ENCODE measurements at regions not wholly inside any gene's neighbourhood (a gene's known extent, or its start where the extent isn't known, plus 50 kb on each side); places are given as distances from the start of the nearest gene placed in this dataset.

GRCh38 chr3:95437409-95437808, 1374.5 kb downstream of the NSUN3 start:
- Histone ChIP-seq H3K9ac (ENCODE audit: low read length) (no peak overlapping the region), H3K4me2 (ENCODE audit: low read length) (no peak overlapping the region), H3K4me1 (ENCODE audit: control insufficient read depth in 1 of 2, insufficient read depth in 2 of 2, low read length in 2 of 2) (no peaks in the 10 kb centered on the region), H3K4me3 (replicated peaks in 1 of 2; ENCODE audit: low read depth in 1 of 2, low read length in 2 of 2) (no peak overlapping the region), H3K36me3 (ENCODE audit: control insufficient read depth in 1 of 2, insufficient read depth in 2 of 2, low read length in 2 of 2) (no peaks in the 10 kb centered on the region), H2AFZ (ENCODE audit: low read depth, low read length, poor library complexity, severe bottlenecking) (no peak overlapping the region), H4K20me1 (ENCODE audit: insufficient read depth) (no peaks in the 10 kb centered on the region), H3K27me3 (ENCODE audit: insufficient read depth, low read length) (no peaks in the 10 kb centered on the region), H3K9me3 (ENCODE audit: control insufficient read depth in 1 of 2, insufficient read depth in 1 of 2, low read depth in 1 of 2, low read length in 2 of 2) (peaks cover 11 to 13% of the 10 kb centered on the region in 2 experiments; a peak in 3 of 4 replicates), H3K79me2 (ENCODE audit: insufficient read depth, low read length) (no peaks in the 10 kb centered on the region), H3K27ac (ENCODE audit: low read depth, low read length) (no peak overlapping the region), H3K9me2 (ENCODE audit: insufficient read depth) (no peaks in the 10 kb centered on the region)
- POLR2A ChIA-PET = no interaction called here
- BruUV-seq (replicated peaks) = no TSS peak
- CTCF ChIA-PET = no interaction called here
- RAD21 ChIA-PET (ENCODE audit: low non-redundant PET in 1 of 2, low total read pairs in 2 of 2, uncharacterized antibody in 2 of 2, unreplicated experiment in 2 of 2) = no interaction called here
- intact Hi-C loops (cut with micrococcal nuclease) = no loop called here
- no peak for ATAC-seq
- DNase-seq (ENCODE audit: low read depth, low spot score) = no peak
- TF ChIP-seq RAD21 (IDR thresholded peaks at IDR 0.05; ENCODE audit: low read depth) = no peak

GRCh38 chr3:95438274-95438673, 1375.4 kb downstream of the NSUN3 start:
- Histone ChIP-seq H3K4me1 (ENCODE audit: control insufficient read depth in 1 of 2, insufficient read depth in 2 of 2, low read length in 2 of 2) (no peaks in the 10 kb centered on the region), H3K4me2 (ENCODE audit: low read length) (no peak overlapping the region), H3K9ac (ENCODE audit: low read length) (no peak overlapping the region), H3K27me3 (ENCODE audit: insufficient read depth, low read length) (no peaks in the 10 kb centered on the region), H3K36me3 (ENCODE audit: control insufficient read depth in 1 of 2, insufficient read depth in 2 of 2, low read length in 2 of 2) (no peaks in the 10 kb centered on the region), H3K9me3 (ENCODE audit: control insufficient read depth in 1 of 2, insufficient read depth in 1 of 2, low read depth in 1 of 2, low read length in 2 of 2) (peaks cover 10 to 11% of the 10 kb centered on the region in 2 experiments; a peak in 3 of 4 replicates), H3K9me2 (ENCODE audit: insufficient read depth) (no peaks in the 10 kb centered on the region), H4K20me1 (ENCODE audit: insufficient read depth) (no peaks in the 10 kb centered on the region), H3K27ac (ENCODE audit: low read depth, low read length) (no peak overlapping the region), H2AFZ (ENCODE audit: low read depth, low read length, poor library complexity, severe bottlenecking) (no peak overlapping the region), H3K4me3 (replicated peaks in 1 of 2; ENCODE audit: low read depth in 1 of 2, low read length in 2 of 2) (no peak overlapping the region), H3K79me2 (ENCODE audit: insufficient read depth, low read length) (no peaks in the 10 kb centered on the region)
- POLR2A ChIA-PET = no interaction called here
- TF ChIP-seq SP1 (IDR thresholded peaks at IDR 0.05; ENCODE audit: low read depth) (no peak), ZFX (IDR thresholded peaks at IDR 0.05) (no peak), MAX (IDR thresholded peaks at IDR 0.05) (no peak), CEBPB (IDR thresholded peaks at IDR 0.05; ENCODE audit: low read depth) (no peak), JUND (IDR thresholded peaks at IDR 0.05) (no peak), RAD21 (IDR thresholded peaks at IDR 0.05; ENCODE audit: low read depth) (no peak), SRF (IDR thresholded peaks at IDR 0.05; ENCODE audit: low read depth) (no peak), ATF3 (IDR thresholded peaks at IDR 0.05) (no peak), SIN3A (IDR thresholded peaks at IDR 0.05; ENCODE audit: low read depth) (no peak), CBX3 (IDR thresholded peaks at IDR 0.05; ENCODE audit: low read depth) (no peak), CTCF (IDR thresholded peaks at IDR 0.05 in 2 of 3, conservative IDR thresholded peaks at IDR 0.05 in 1 of 3; ENCODE audit: borderline replicate concordance in 1 of 3, insufficient read depth in 1 of 3, low read depth in 2 of 3, low read length in 2 of 3) (no peak), EGR1 (IDR thresholded peaks at IDR 0.05; ENCODE audit: low read depth) (no peak)
- RAD21 ChIA-PET (ENCODE audit: low non-redundant PET in 1 of 2, low total read pairs in 2 of 2, uncharacterized antibody in 2 of 2, unreplicated experiment in 2 of 2) = no interaction called here
- ATAC-seq (no peak), DNase-seq (ENCODE audit: low read depth, low spot score) (no peak)
- CTCF ChIA-PET = no interaction called here
- no TSS peak for BruUV-seq (replicated peaks)
- intact Hi-C loops (cut with micrococcal nuclease) = no loop called here
